Muscle of back (tissue), 3 donors: ENCODE measurements at regions not wholly inside any gene's neighbourhood (a gene's known extent, or its start where the extent isn't known, plus 50 kb on each side); places are given as distances from the start of the nearest gene placed in this dataset.

ENCODE experiments used
- DNase-seq, 3 donors: peaks; one replicate each; pipeline versions ENCODE4 v3.0.0 to v3.0.0-alpha.2; 2013

DNA sequence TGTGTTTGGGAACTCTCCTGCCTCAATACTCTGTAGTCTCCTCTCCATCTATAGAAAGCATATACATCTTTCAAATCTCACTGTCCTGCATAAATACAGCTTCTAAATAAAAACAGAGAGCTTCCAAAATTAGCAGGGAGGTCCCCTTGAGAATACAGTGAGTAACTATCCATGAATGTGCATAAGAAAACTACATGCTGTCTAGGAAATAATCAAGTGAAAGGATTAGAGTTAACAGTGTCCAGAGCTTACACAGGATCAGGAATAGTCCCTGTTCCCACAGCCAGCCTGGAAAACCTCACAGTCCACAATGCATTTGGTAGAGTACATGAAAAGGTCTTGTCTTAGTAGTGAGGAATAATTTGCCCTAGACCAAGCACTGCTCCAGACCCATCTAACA is 123.0 kb upstream of the POU3F2 start:
- no peak for DNase-seq

GRCh38 chr6:98716341-98716740 is 118.0 kb upstream of the POU3F2 start:
- DNase-seq, result no peak

DNA sequence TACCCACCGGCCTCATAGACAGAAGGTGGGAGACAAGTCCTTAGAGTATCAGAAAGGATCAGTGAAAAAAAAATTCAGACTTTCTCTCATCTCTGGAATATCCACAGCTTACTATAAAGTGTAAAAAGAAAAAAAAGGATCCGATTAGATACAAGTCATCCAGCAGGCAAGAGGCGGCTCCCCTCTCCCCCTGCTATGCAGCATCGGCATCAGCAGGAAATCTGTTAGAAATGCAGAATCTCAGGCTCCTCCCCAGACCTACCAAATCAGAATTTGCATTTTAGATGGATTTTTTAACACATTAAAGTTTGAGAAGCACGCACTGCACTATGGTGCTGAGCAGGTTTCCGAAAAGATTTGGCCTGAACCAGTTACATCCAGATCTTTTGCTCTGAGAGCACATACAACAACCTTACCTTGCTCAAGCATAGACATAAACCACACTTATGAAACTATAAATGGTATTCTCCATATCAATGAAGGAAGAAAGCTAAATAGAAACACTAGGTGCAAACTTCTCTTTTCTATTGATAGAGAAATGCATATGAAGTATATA is 117.0 kb upstream of the POU3F2 start:
- no peak for DNase-seq

- DNase-seq, result no peak
Observed at GRCh38 chr6:98717988-98718387, 116.4 kb upstream of the POU3F2 start.

DNA sequence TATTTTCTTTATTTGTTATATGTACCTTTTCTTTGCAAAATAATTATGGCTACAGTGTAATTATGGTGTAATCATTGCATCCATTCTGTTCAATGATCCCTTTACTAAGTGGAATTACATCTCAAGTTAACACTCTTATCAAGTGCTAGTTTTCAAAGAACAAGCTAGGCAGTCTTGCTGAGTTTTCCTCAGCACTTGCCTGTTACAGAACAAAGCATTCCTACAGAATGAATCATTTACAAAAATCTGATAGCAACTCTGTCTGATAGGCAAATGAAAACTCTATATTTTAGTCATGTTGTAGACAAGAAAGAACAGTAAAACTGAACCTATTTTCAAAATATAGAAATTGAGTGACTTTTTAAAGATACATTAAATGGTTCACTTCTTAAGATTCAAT is 109.8 kb upstream of the POU3F2 start:
- no peak for DNase-seq

GRCh38 chr6:98747273-98747672 is 87.1 kb upstream of the POU3F2 start:
- DNase-seq, result no peak

DNA sequence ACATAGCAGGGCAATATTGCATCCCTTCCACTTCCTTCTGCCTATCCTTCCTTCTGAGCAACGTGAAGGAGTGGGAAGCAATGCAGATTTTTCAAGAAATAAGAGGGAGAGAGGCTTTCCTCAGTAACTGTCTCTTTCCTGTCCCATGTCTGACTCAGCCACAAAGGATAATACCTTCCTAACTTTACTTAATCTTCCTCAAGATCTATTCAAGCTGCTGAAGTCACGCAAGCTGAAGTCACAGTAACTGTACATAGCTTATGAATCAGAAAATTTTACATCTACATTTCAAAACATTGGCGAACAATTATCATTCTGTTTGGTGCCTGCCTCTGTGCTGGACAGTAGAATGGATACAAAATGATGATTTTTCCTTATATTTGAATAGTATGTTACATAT is 86.4 kb upstream of the POU3F2 start:
- no peak for DNase-seq

DNA sequence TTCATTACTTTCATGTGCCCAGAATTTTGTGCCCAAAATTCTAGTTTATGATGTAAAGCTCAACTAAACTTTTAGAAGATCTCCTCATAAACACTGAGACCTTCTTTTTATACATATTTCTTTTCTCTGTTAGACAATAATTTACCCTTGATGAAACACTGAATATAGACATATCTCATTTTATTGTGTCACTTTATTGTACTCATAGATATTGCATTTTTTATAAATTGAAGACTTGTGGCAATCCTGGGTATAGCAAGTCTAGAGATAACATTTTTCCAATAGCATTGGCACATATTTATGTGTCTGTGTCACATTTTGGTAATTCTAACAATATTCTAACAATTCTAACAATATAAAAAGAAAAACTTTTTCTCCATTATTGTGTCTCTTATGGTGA is 74.9 kb upstream of the POU3F2 start:
- no peak for DNase-seq

GRCh38 chr6:98764373-98764911 is 69.9 kb upstream of the POU3F2 start:
- peak in 1 of 3 donors; percentile 1 for DNase-seq

DNA sequence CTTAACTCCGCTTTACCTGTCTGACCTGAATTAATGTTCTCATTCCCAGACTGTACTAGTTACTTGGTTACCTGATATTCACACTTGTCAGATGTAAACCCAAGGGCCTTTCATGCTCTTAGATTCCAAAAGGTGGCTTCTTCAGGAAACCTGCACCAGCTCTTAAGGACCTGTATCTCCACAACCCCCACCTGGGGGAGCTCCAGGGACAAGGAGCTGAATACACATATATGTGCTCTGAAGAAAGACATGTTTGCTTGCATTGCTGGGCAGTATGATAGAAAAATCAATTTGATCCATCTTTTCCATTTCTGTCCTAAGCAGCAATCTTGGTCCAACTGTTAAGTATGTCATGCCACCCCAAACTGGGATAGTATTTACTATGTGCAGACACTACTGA is 64.8 kb upstream of the POU3F2 start:
- no peak for DNase-seq

- DNase-seq, result no peak
Observed at GRCh38 chr6:98775205-98775604, 59.2 kb upstream of the POU3F2 start.

GRCh38 chr6:98777762-98778161 is 56.6 kb upstream of the POU3F2 start:
- no peak for DNase-seq

- DNase-seq, result no peak
Observed at GRCh38 chr6:98779618-98780017, 54.8 kb upstream of the POU3F2 start.

GRCh38 chr6:98782772-98783171 is 51.6 kb upstream of the POU3F2 start:
- DNase-seq, result no peak

GRCh38 chr6:98783578-98783977 is 50.8 kb upstream of the POU3F2 start:
- DNase-seq, result no peak
